HUES6 (cell line): ENCODE measurements at regions not wholly inside any gene's neighbourhood (a gene's known extent, or its start where the extent isn't known, plus 50 kb on each side); places are given as distances from the start of the nearest gene placed in this dataset.

Experiments used
- H3K27ac ChIP-seq: 2 replicates; pipeline ENCODE4 v1.7.0; 2013; ENCODE audit warnings: low read depth, mild to moderate bottlenecking, low read length, inconsistent platforms
- H3K27me3 ChIP-seq: 2 replicates; pipeline ENCODE4 v1.6.1; 2013; ENCODE audit warnings: low read length; ENCODE audit not compliant: control insufficient read depth, insufficient read depth
- H3K36me3 ChIP-seq: 2 replicates; pipeline ENCODE4 v1.6.1; 2013; ENCODE audit warnings: low read length; ENCODE audit not compliant: control insufficient read depth, insufficient read depth
- H3K4me1 ChIP-seq: 2 replicates; pipeline ENCODE4 v1.6.1; 2013; ENCODE audit warnings: low read length; ENCODE audit not compliant: control insufficient read depth, insufficient read depth
- H3K4me3 ChIP-seq: 2 replicates; pipeline ENCODE4 v1.5.1; 2013; ENCODE audit warnings: low read depth, low read length
- H3K9ac ChIP-seq: one replicate; pipeline ENCODE4 v1.6.1; 2013; ENCODE audit warnings: mild to moderate bottlenecking, low read length
- H3K9me3 ChIP-seq: 2 replicates; pipeline ENCODE4 v1.6.1; 2013; ENCODE audit warnings: low read depth, low read length; ENCODE audit not compliant: control insufficient read depth, insufficient read depth

- Histone ChIP-seq H3K9ac (no peak overlapping the region), H3K9me3 (no peaks in the 10 kb centered on the region), H3K27me3 (no peaks in the 10 kb centered on the region), H3K4me3 (no peak overlapping the region), H3K27ac (no peak overlapping the region), H3K4me1 (no peaks in the 10 kb centered on the region), H3K36me3 (no peaks in the 10 kb centered on the region)
Measured at GRCh38 chr4:123916821-123917220, 520.2 kb downstream of the SPRY1 start.

GRCh38 chr4:123919576-123920098, 523.0 kb downstream of the SPRY1 start:
- no peak overlapping the region for H3K4me3 ChIP-seq
- H3K4me1 ChIP-seq, result no peaks in the 10 kb centered on the region
- no peak overlapping the region for H3K27ac ChIP-seq
- H3K36me3 ChIP-seq, result no peaks in the 10 kb centered on the region
- no peaks in the 10 kb centered on the region for H3K27me3 ChIP-seq
- H3K9me3 ChIP-seq, result no peaks in the 10 kb centered on the region
- H3K9ac ChIP-seq, result no peak overlapping the region

- no peaks in the 10 kb centered on the region for H3K27me3 ChIP-seq
- H3K36me3 ChIP-seq, result no peaks in the 10 kb centered on the region
- H3K9me3 ChIP-seq, result no peaks in the 10 kb centered on the region
- H3K4me3 ChIP-seq, result no peak overlapping the region
- H3K4me1 ChIP-seq, result no peaks in the 10 kb centered on the region
- no peak overlapping the region for H3K27ac ChIP-seq
- no peak overlapping the region for H3K9ac ChIP-seq
Measured at GRCh38 chr4:123921339-123921738, 524.7 kb downstream of the SPRY1 start.

GRCh38 chr4:123922847-123923246, 526.3 kb downstream of the SPRY1 start:
- Histone ChIP-seq H3K27me3 (no peaks in the 10 kb centered on the region), H3K27ac (no peak overlapping the region), H3K9me3 (no peaks in the 10 kb centered on the region), H3K9ac (no peak overlapping the region), H3K4me3 (no peak overlapping the region), H3K36me3 (no peaks in the 10 kb centered on the region), H3K4me1 (no peaks in the 10 kb centered on the region)

GRCh38 chr4:123924536-123924935, 527.9 kb downstream of the SPRY1 start:
- H3K36me3 ChIP-seq, result no peaks in the 10 kb centered on the region
- H3K9ac ChIP-seq, result no peak overlapping the region
- H3K27ac ChIP-seq, result no peak overlapping the region
- H3K4me3 ChIP-seq, result no peak overlapping the region
- no peaks in the 10 kb centered on the region for H3K27me3 ChIP-seq
- H3K4me1 ChIP-seq, result no peaks in the 10 kb centered on the region
- H3K9me3 ChIP-seq, result no peaks in the 10 kb centered on the region

GRCh38 chr4:123929565-123929964, 533.0 kb downstream of the SPRY1 start:
- Histone ChIP-seq H3K27ac (no peak overlapping the region), H3K4me3 (no peak overlapping the region), H3K4me1 (no peaks in the 10 kb centered on the region), H3K9ac (no peak overlapping the region), H3K9me3 (peaks cover 2% of the 10 kb centered on the region; the same call in 1 of the 2 replicates), H3K36me3 (no peaks in the 10 kb centered on the region), H3K27me3 (no peaks in the 10 kb centered on the region)

- Histone ChIP-seq H3K27me3 (no peaks in the 10 kb centered on the region), H3K36me3 (no peaks in the 10 kb centered on the region), H3K9ac (no peak overlapping the region), H3K4me1 (no peaks in the 10 kb centered on the region), H3K9me3 (peaks cover 2% of the 10 kb centered on the region; the same call in 1 of the 2 replicates), H3K4me3 (no peak overlapping the region), H3K27ac (no peak overlapping the region)
Measured at GRCh38 chr4:123930996-123931395, 534.4 kb downstream of the SPRY1 start.

- no peak overlapping the region for H3K27ac ChIP-seq
- no peaks in the 10 kb centered on the region for H3K27me3 ChIP-seq
- no peak overlapping the region for H3K9ac ChIP-seq
- H3K36me3 ChIP-seq, result no peaks in the 10 kb centered on the region
- no peak overlapping the region for H3K4me3 ChIP-seq
- H3K4me1 ChIP-seq, result no peaks in the 10 kb centered on the region
- H3K9me3 ChIP-seq, result peaks cover 2% of the 10 kb centered on the region; the same call in 1 of the 2 replicates
Measured at GRCh38 chr4:123934096-123934495, 537.5 kb downstream of the SPRY1 start.

- no peak overlapping the region for H3K4me3 ChIP-seq
- H3K27ac ChIP-seq, result no peak overlapping the region
- 0 out of 2 replicates have a peak, but pooled peaks cover 4% of the 10 kb centered on the region for H3K4me1 ChIP-seq
- H3K36me3 ChIP-seq, result no peaks in the 10 kb centered on the region
- no peaks in the 10 kb centered on the region for H3K9me3 ChIP-seq
- no peaks in the 10 kb centered on the region for H3K27me3 ChIP-seq
- H3K9ac ChIP-seq, result no peak overlapping the region
Measured at GRCh38 chr4:123936621-123937043, 540.0 kb downstream of the SPRY1 start.

GRCh38 chr4:123937581-123937980, 541.0 kb downstream of the SPRY1 start:
- Histone ChIP-seq H3K4me3 (no peak overlapping the region), H3K27ac (no peak overlapping the region; the same call in 1 of the 2 replicates), H3K36me3 (no peaks in the 10 kb centered on the region), H3K27me3 (no peaks in the 10 kb centered on the region), H3K9ac (no peak overlapping the region), H3K9me3 (no peaks in the 10 kb centered on the region), H3K4me1 (peaks cover 4% of the 10 kb centered on the region; the same call in 1 of the 2 replicates)

- Histone ChIP-seq H3K4me1 (peaks cover 4% of the 10 kb centered on the region; the same call in 1 of the 2 replicates), H3K27ac (no peak overlapping the region), H3K27me3 (no peaks in the 10 kb centered on the region), H3K9me3 (no peaks in the 10 kb centered on the region), H3K36me3 (no peaks in the 10 kb centered on the region), H3K4me3 (no peak overlapping the region), H3K9ac (no peak overlapping the region)
Measured at GRCh38 chr4:123939621-123940020, 543.0 kb downstream of the SPRY1 start.
